IMR-90 (cell line): ENCODE measurements at regions not wholly inside any gene's neighbourhood (a gene's known extent, or its start where the extent isn't known, plus 50 kb on each side); places are given as distances from the start of the nearest gene placed in this dataset.

Experiments
- ATAC-seq: fragments of 200-7000 bp; cut with Tn5 transposase; 2 replicates; pipeline ENCODE4 v1.9.1; 2020; ENCODE audit warnings: low read depth, mild to moderate bottlenecking, moderate library complexity
- BruUV-seq: library from RNA; stranded (reverse); fragments of 400-500 nt; replicated peaks from 2 replicates; lab custom pipeline; 2021; lab: Mats Ljungman, UMichigan
- CTCF ChIA-PET: fragments of 300-600 bp; formaldehyde crosslinking; extraction: SDS; loops from one replicate; lab custom pipeline; 2021; ENCODE audit warnings: antibody characterized with exemption; lab: Yijun Ruan, JAX
- POLR2A ChIA-PET: fragments of 300-600 bp; sonication (Branson Sonifier 250); formaldehyde crosslinking; loops from one replicate; lab custom pipeline; 2022; ENCODE audit warnings: antibody characterized with exemption; ENCODE audit not compliant: unreplicated experiment; lab: Charles Lee
- DNase-seq: peaks from one replicate; pipeline ENCODE4 v3.0.0; 2013
- H2AFZ ChIP-seq: replicated peaks from 2 replicates; pipeline ENCODE3; 2013; ENCODE audit warnings: low read length, mild to moderate bottlenecking; ENCODE audit not compliant: poor library complexity
- H2AK5ac ChIP-seq: 2 replicates; pipeline ENCODE4 v1.6.1; 2013; ENCODE audit warnings: low read depth, low read length, inconsistent platforms
- H2AK9ac ChIP-seq: replicated peaks from 2 replicates; pipeline ENCODE3; 2013; ENCODE audit warnings: mild to moderate bottlenecking, low read depth, low read length, moderate library complexity; ENCODE audit not compliant: poor library complexity
- H2BK120ac ChIP-seq: 2 replicates; pipeline ENCODE4 v1.6.1; 2013; ENCODE audit warnings: low read depth, low read length, inconsistent platforms
- H2BK15ac ChIP-seq: 3 replicates; pipeline ENCODE4 v1.6.1; 2013; ENCODE audit warnings: low read depth, low read length, inconsistent platforms
- H2BK20ac ChIP-seq: 2 replicates; pipeline ENCODE4 v1.6.1; 2013; ENCODE audit warnings: low read depth, mild to moderate bottlenecking, inconsistent platforms, low read length, moderate library complexity
- H2BK5ac ChIP-seq: 2 replicates; pipeline ENCODE4 v1.6.1; 2013; ENCODE audit warnings: mild to moderate bottlenecking, low read depth, low read length, inconsistent platforms; ENCODE audit not compliant: poor library complexity, severe bottlenecking
- H3K14ac ChIP-seq: replicated peaks from 2 replicates; pipeline ENCODE4 v1.6.1; 2013; ENCODE audit warnings: low read depth, low read length, inconsistent platforms
- H3K18ac ChIP-seq: 2 replicates; pipeline ENCODE4 v1.6.1; 2013; ENCODE audit warnings: low read depth, low read length, control low read depth
- H3K23ac ChIP-seq: 2 replicates; pipeline ENCODE4 v1.6.1; 2013; ENCODE audit warnings: low read depth, low read length, inconsistent platforms
- H3K27ac ChIP-seq: 2 replicates; pipeline ENCODE4 v1.5.1; 2013; ENCODE audit warnings: mild to moderate bottlenecking, control low read depth, low read length; ENCODE audit not compliant: insufficient read depth
- H3K27me3 ChIP-seq: 2 replicates; pipeline ENCODE4 v1.6.1; 2013; ENCODE audit warnings: low read length; ENCODE audit not compliant: control insufficient read depth, insufficient read depth
- H3K36me3 ChIP-seq: 2 replicates; pipeline ENCODE4 v1.6.1; 2013; ENCODE audit warnings: low read length, mixed read lengths; ENCODE audit not compliant: control insufficient read depth, insufficient read depth
- H3K4ac ChIP-seq: 2 replicates; pipeline ENCODE4 v1.6.1; 2013; ENCODE audit warnings: low read depth, low read length, inconsistent platforms
- H3K4me1 ChIP-seq: 2 replicates; pipeline ENCODE4 v1.6.1; 2013; ENCODE audit warnings: low read length, mixed read lengths; ENCODE audit not compliant: control insufficient read depth, insufficient read depth
- H3K4me2 ChIP-seq: 2 replicates; pipeline ENCODE4 v1.6.1; 2013; ENCODE audit warnings: low read depth, mild to moderate bottlenecking, control low read depth, low read length, moderate library complexity
- H3K4me3 ChIP-seq: 2 replicates; pipeline ENCODE4 v1.5.1; 2013; ENCODE audit warnings: low read depth, mild to moderate bottlenecking, control low read depth, low read length, moderate library complexity; ENCODE audit not compliant: insufficient read depth
- H3K56ac ChIP-seq: 2 replicates; pipeline ENCODE4 v1.6.1; 2013; ENCODE audit warnings: low read length, inconsistent platforms; ENCODE audit not compliant: insufficient read depth; ENCODE audit errors: extremely low read depth
- H3K79me1 ChIP-seq, 2 experiments: 2 replicates each; pipeline ENCODE4 v1.6.1; 2013; ENCODE audit warnings: low read length in 2 of 2, inconsistent platforms in 1 of 2, low read depth in 1 of 2
- H3K9ac ChIP-seq: 2 replicates; pipeline ENCODE4 v1.6.1; 2013; ENCODE audit warnings: low read depth, low read length, control low read depth
- H3K9me1 ChIP-seq: 2 replicates; pipeline ENCODE4 v1.6.1; 2013; ENCODE audit warnings: low read length, inconsistent platforms; ENCODE audit not compliant: insufficient read depth
- H3K9me3 ChIP-seq: 2 replicates; pipeline ENCODE4 v1.6.1; 2013; ENCODE audit warnings: low read length; ENCODE audit not compliant: control insufficient read depth, insufficient read depth
- H4K20me1 ChIP-seq: 2 replicates; pipeline ENCODE4 v1.6.1; 2013; ENCODE audit warnings: low read length, inconsistent platforms; ENCODE audit not compliant: insufficient read depth
- H4K5ac ChIP-seq: 2 replicates; pipeline ENCODE4 v1.6.1; 2013; ENCODE audit warnings: mild to moderate bottlenecking, low read depth, low read length, control low read depth
- H4K8ac ChIP-seq, 2 experiments: 2 replicates each; pipeline ENCODE4 v1.6.1; 2013; ENCODE audit warnings: low read depth in 2 of 2, low read length in 2 of 2, control low read depth in 1 of 2, inconsistent platforms in 1 of 2
- H4K91ac ChIP-seq: 2 replicates; pipeline ENCODE4 v1.6.1; 2013; ENCODE audit warnings: low read depth, low read length, inconsistent platforms; ENCODE audit not compliant: insufficient read depth
- BHLHE40 ChIP-seq: fragments of 150-350 bp; IDR thresholded peaks from 2 replicates; pipeline ENCODE4 v1.6.1; 2016; ENCODE audit warnings: mild to moderate bottlenecking, low read depth, low read length
- CEBPB ChIP-seq: IDR thresholded peaks from 2 replicates; pipeline ENCODE4 v1.6.1; 2012; ENCODE audit warnings: low read depth, low read length, improper control_type of control experiment
- CTCF ChIP-seq: conservative IDR thresholded peaks from 2 replicates; pipeline ENCODE4 v1.5.1; 2012; ENCODE audit warnings: mild to moderate bottlenecking, low read depth, low read length, improper control_type of control experiment
- ELK1 ChIP-seq: fragments of 150-350 bp; IDR thresholded peaks from 2 replicates; pipeline ENCODE4 v1.6.1; 2016; ENCODE audit warnings: low read depth, mild to moderate bottlenecking, low read length, moderate library complexity, borderline replicate concordance
- MAFK ChIP-seq: IDR thresholded peaks from 2 replicates; pipeline ENCODE4 v1.6.1; 2012; ENCODE audit warnings: low read depth, low read length, improper control_type of control experiment
- NFE2L2 ChIP-seq: fragments of 150-350 bp; IDR thresholded peaks from 2 replicates; pipeline ENCODE4 v1.6.1; 2016; ENCODE audit warnings: low read depth, mild to moderate bottlenecking, low read length
- POLR2A ChIP-seq: IDR thresholded peaks from 2 replicates; pipeline ENCODE4 v1.6.1; 2012; ENCODE audit warnings: mild to moderate bottlenecking, low read depth, low read length
- RAD21 ChIP-seq: IDR thresholded peaks from 2 replicates; pipeline ENCODE4 v1.6.1; 2012; ENCODE audit warnings: low read length, improper control_type of control experiment
- RCOR1 ChIP-seq: IDR thresholded peaks from 2 replicates; pipeline ENCODE4 v1.6.1; 2012; ENCODE audit warnings: mild to moderate bottlenecking, low read length, improper control_type of control experiment; ENCODE audit not compliant: insufficient replicate concordance
- RFX5 ChIP-seq: IDR thresholded peaks from 2 replicates; pipeline ENCODE4 v1.8.0; 2012; ENCODE audit warnings: low read depth, mild to moderate bottlenecking, low read length, moderate library complexity
- SMC3 ChIP-seq: fragments of 150-350 bp; IDR thresholded peaks from 2 replicates; pipeline ENCODE4 v1.6.1; 2016; ENCODE audit warnings: low read depth, mild to moderate bottlenecking, antibody characterized with exemption, low read length, moderate library complexity
- WGBS, 2 experiments: methylation state at CpG; one replicate each; pipeline versions ENCODE4 v1.1.5 to v1.1.7; 2013; ENCODE audit warnings: missing lambda C conversion rate in 2 of 2; ENCODE audit not compliant: insufficient read length in 1 of 2; ENCODE audit errors: extremely low coverage in 2 of 2; 5-methylcytosine and 5-hydroxymethylcytosine counted together
- dilution Hi-C: fragments of 300-500 bp; cut with HindIII; formaldehyde crosslinking; loops from one replicate; pipeline ENCODE4 v1.14.3; 2018; ENCODE audit warnings: low sequenced_read_pairs; ENCODE audit not compliant: unreplicated experiment
- in situ Hi-C: fragments of 300-500 bp; cut with MboI; formaldehyde crosslinking; loops from 3 replicates; pipeline ENCODE4 v1.14.3; 2019; ENCODE audit warnings: low sequenced_read_pairs, inconsistent platforms, mixed read lengths
- intact Hi-C: fragments of 100-400 bp; cut with micrococcal nuclease; formaldehyde crosslinking; loops from 2 replicates; pipeline ENCODE4 v1.10.0; 2022

- no peak for DNase-seq
- no peak for ATAC-seq
- WGBS, 2 experiments = 49% methylated on average over 12 of the region's 23 CpGs; no CpG with 5 or more reads in 1 of the 2 experiments
Measured at GRCh38 chr10:133009218-133009950, 67.0 kb upstream of the CFAP46 start.

More at GRCh38 chr10:133009218-133009950, 67.0 kb upstream of the CFAP46 start:
- intact Hi-C loops = no loop called here
- Histone ChIP-seq H4K20me1 (no peaks in the 10 kb centered on the region), H3K4me2 (no peak overlapping the region), H3K79me1 (no peaks in the 10 kb centered on the region), H4K91ac (no peak overlapping the region), H3K4me3 (no peak overlapping the region), H2BK120ac (no peak overlapping the region), H3K4me1 (no peaks in the 10 kb centered on the region), H2AK5ac (no peak overlapping the region), H3K27ac (no peak overlapping the region), H3K14ac (no peak overlapping the region), H4K5ac (no peak overlapping the region), H3K9me1 (no peaks in the 10 kb centered on the region), H3K9me3 (peaks cover 12% of the 10 kb centered on the region), H2AFZ (no peak overlapping the region), H2BK15ac (no peak overlapping the region), H3K27me3 (no peaks in the 10 kb centered on the region; the same call in 1 of the 2 replicates), H3K18ac (no peak overlapping the region), H4K8ac (no peak overlapping the region), H3K9ac (no peak overlapping the region), H3K36me3 (no peaks in the 10 kb centered on the region), H2BK20ac (no peak overlapping the region), H3K4ac (no peak overlapping the region), H2AK9ac (no peak overlapping the region), H2BK5ac (no peak overlapping the region), H3K56ac (no peak overlapping the region), H3K23ac (no peak overlapping the region)
- ChIA-PET CTCF (no interaction called here), POLR2A (no interaction called here)
- in situ Hi-C loops = no loop called here
- dilution Hi-C loops = no loop called here
- no peak for TF ChIP-seq BHLHE40
- no peak for TF ChIP-seq RCOR1
- no peak for TF ChIP-seq SMC3
- no peak for TF ChIP-seq CTCF
- no peak for TF ChIP-seq MAFK
- TF ChIP-seq POLR2A = no peak
- no peak for TF ChIP-seq RAD21
- TF ChIP-seq ELK1 = no peak
- TF ChIP-seq NFE2L2 = no peak
- TF ChIP-seq RFX5 = no peak
- TF ChIP-seq CEBPB = no peak
- BruUV-seq = no TSS peak
